GM21619 (cell line): ENCODE measurements at regions not wholly inside any gene's neighbourhood (a gene's known extent, or its start where the extent isn't known, plus 50 kb on each side); places are given as distances from the start of the nearest gene placed in this dataset.

Source experiments
- ATAC-seq: cut with Tn5 transposase; IDR thresholded peaks from one replicate; pipeline ENCODE4 v1.9.1; 2021; ENCODE audit not compliant: unreplicated experiment

GRCh38 chr6:22668307-22668706 lies 98.9 kb downstream of the HDGFL1 start:
- no peak for ATAC-seq

GRCh38 chr6:22668717-22669116 lies 99.4 kb downstream of the HDGFL1 start:
- ATAC-seq: no peak

GRCh38 chr6:22670605-22671004 lies 101.2 kb downstream of the HDGFL1 start:
- ATAC-seq: no peak

- ATAC-seq: no peak
Measured at GRCh38 chr6:22673474-22673873, 104.1 kb downstream of the HDGFL1 start.

GRCh38 chr6:22680950-22681349 lies 111.6 kb downstream of the HDGFL1 start:
- no peak for ATAC-seq

- no peak for ATAC-seq
Measured at GRCh38 chr6:22681761-22682160, 112.4 kb downstream of the HDGFL1 start.

- no peak for ATAC-seq
Measured at GRCh38 chr6:22682979-22683378, 113.6 kb downstream of the HDGFL1 start.

- ATAC-seq: no peak
Measured at GRCh38 chr6:22690446-22690845, 121.1 kb downstream of the HDGFL1 start.

GRCh38 chr6:22694092-22694724 lies 124.8 kb downstream of the HDGFL1 start:
- no peak for ATAC-seq

- no peak for ATAC-seq
Measured at GRCh38 chr6:22696481-22696880, 127.1 kb downstream of the HDGFL1 start.

GRCh38 chr6:22697306-22697705 lies 127.9 kb downstream of the HDGFL1 start:
- ATAC-seq: no peak

GRCh38 chr6:22699151-22699550 lies 129.8 kb downstream of the HDGFL1 start:
- ATAC-seq: no peak

- no peak for ATAC-seq
Measured at GRCh38 chr6:22706651-22707050, 137.3 kb downstream of the HDGFL1 start.

- ATAC-seq: no peak
Measured at GRCh38 chr6:22708469-22708868, 139.1 kb downstream of the HDGFL1 start.

- no peak for ATAC-seq
Measured at GRCh38 chr6:22709803-22710202, 140.4 kb downstream of the HDGFL1 start.

- ATAC-seq: no peak
Measured at GRCh38 chr6:22716721-22717120, 147.4 kb downstream of the HDGFL1 start.

- no peak for ATAC-seq
Measured at GRCh38 chr6:22717915-22718314, 148.5 kb downstream of the HDGFL1 start.

GRCh38 chr6:22722913-22723312 lies 153.5 kb downstream of the HDGFL1 start:
- no peak for ATAC-seq

GRCh38 chr6:22726966-22727365 lies 157.6 kb downstream of the HDGFL1 start:
- ATAC-seq: no peak

- ATAC-seq: no peak
Measured at GRCh38 chr6:22727710-22728109, 158.3 kb downstream of the HDGFL1 start.

GRCh38 chr6:22732176-22732970 lies 163.0 kb downstream of the HDGFL1 start:
- no peak for ATAC-seq

GRCh38 chr6:22736740-22737139 lies 167.4 kb downstream of the HDGFL1 start:
- ATAC-seq: no peak

GRCh38 chr6:22737331-22737730 lies 168.0 kb downstream of the HDGFL1 start:
- ATAC-seq: no peak
